Common myeloid progenitor, CD34-positive (primary cell): ENCODE measurements at regions not wholly inside any gene's neighbourhood (a gene's known extent, or its start where the extent isn't known, plus 50 kb on each side); places are given as distances from the start of the nearest gene placed in this dataset.

Source experiments
- CTCF ChIA-PET: fragments of 350-600 bp; sonication (Branson Sonifier 250); formaldehyde crosslinking; loops from one replicate; lab custom pipeline; 2021; ENCODE audit warnings: antibody characterized with exemption; lab: Charles Lee
- POLR2A ChIA-PET: fragments of 350-600 bp; sonication (Branson Sonifier 250); formaldehyde crosslinking; loops from one replicate; lab custom pipeline; 2021; ENCODE audit warnings: antibody characterized with exemption; lab: Charles Lee
- DNase-seq, 3 donors: peaks; one replicate each; pipeline versions ENCODE4 v3.0.0 to v3.0.0-alpha.2; 2013
- H3K27ac ChIP-seq, 2 experiments: 1 replicate in 1 of 2; 2 replicates in 1 of 2; pipeline ENCODE4 v1.7.0; 2013; ENCODE audit warnings: inconsistent platforms in 2 of 2, low read length in 2 of 2, mild to moderate bottlenecking in 2 of 2, low read depth in 1 of 2, moderate library complexity in 1 of 2; ENCODE audit not compliant: severe bottlenecking in 2 of 2, insufficient read depth in 1 of 2, poor library complexity in 1 of 2
- H3K27me3 ChIP-seq, 5 experiments: replicated peaks in 2 of 5; 1 replicate in 3 of 5; 2 replicates in 2 of 5; pipeline versions ENCODE4 v1.6.1 to v1.7.0; 2013; ENCODE audit warnings: low read length in 4 of 5, mild to moderate bottlenecking in 2 of 5, moderate library complexity in 2 of 5, inconsistent platforms in 1 of 5; ENCODE audit not compliant: insufficient read depth in 5 of 5, control insufficient read depth in 4 of 5
- H3K36me3 ChIP-seq, 4 experiments: 1 replicate in 2 of 4; 2 replicates in 2 of 4; pipeline versions ENCODE4 v1.6.1 to v1.7.0; 2013; ENCODE audit warnings: low read length in 3 of 4, control low read depth in 1 of 4, mild to moderate bottlenecking in 1 of 4; ENCODE audit not compliant: control insufficient read depth in 4 of 4, insufficient read depth in 4 of 4
- H3K4me1 ChIP-seq, 4 experiments: 1 replicate in 3 of 4; 2 replicates in 1 of 4; pipeline versions ENCODE4 v1.6.1 to v1.7.1; 2013; ENCODE audit warnings: low read length in 3 of 4, mild to moderate bottlenecking in 3 of 4, control low read depth in 1 of 4, inconsistent platforms in 1 of 4, moderate library complexity in 1 of 4; ENCODE audit not compliant: control insufficient read depth in 4 of 4, insufficient read depth in 4 of 4; ENCODE audit errors: control extremely low read depth in 1 of 4
- H3K4me3 ChIP-seq, 7 experiments: 1 replicate in 4 of 7; 2 replicates in 3 of 7; pipeline versions ENCODE4 v1.5.1 to v1.7.0; 2013; ENCODE audit warnings: mild to moderate bottlenecking in 7 of 7, low read length in 6 of 7, moderate library complexity in 6 of 7, inconsistent platforms in 2 of 7, low read depth in 2 of 7, control low read depth in 1 of 7; ENCODE audit not compliant: insufficient read depth in 4 of 7, control insufficient read depth in 1 of 7; ENCODE audit errors: extremely low read depth in 1 of 7
- H3K9me3 ChIP-seq, 5 experiments: 1 replicate in 4 of 5; 2 replicates in 1 of 5; pipeline versions ENCODE4 v1.6.1 to v1.7.1; 2013; ENCODE audit warnings: low read length in 4 of 5, mild to moderate bottlenecking in 2 of 5, inconsistent platforms in 1 of 5, low read depth in 1 of 5, moderate library complexity in 1 of 5; ENCODE audit not compliant: control insufficient read depth in 4 of 5, insufficient read depth in 2 of 5; ENCODE audit errors: control extremely low read depth in 1 of 5
- WGBS: methylation state at CpG from one replicate; pipeline ENCODE4 v1.1.5; 2013; ENCODE audit not compliant: insufficient coverage; 5-methylcytosine and 5-hydroxymethylcytosine counted together

- no peak overlapping the region for H3K27ac ChIP-seq
- H3K36me3 ChIP-seq = no peaks in the 10 kb centered on the region
- WGBS = 96% methylated on average over 3 of the region's 4 CpGs
- no peak overlapping the region for H3K4me3 ChIP-seq
- ChIA-PET POLR2A (no interaction called here), CTCF (no interaction called here)
- H3K27me3 ChIP-seq = peaks cover 0 to 8% (median 2%) of the 10 kb centered on the region in 5 experiments
- no peaks in the 10 kb centered on the region for H3K4me1 ChIP-seq
- DNase-seq = no peak
- H3K9me3 ChIP-seq = peaks cover 0 to 3% (median 0%) of the 10 kb centered on the region in 5 experiments
Measured at GRCh38 chr1:34359411-34359810, 182.7 kb downstream of the C1orf94 start.

GRCh38 chr1:34360574-34360973, 183.9 kb downstream of the C1orf94 start:
- Histone ChIP-seq H3K27me3 (peaks cover 0 to 8% (median 2%) of the 10 kb centered on the region in 5 experiments), H3K36me3 (no peaks in the 10 kb centered on the region), H3K9me3 (peaks cover 0 to 5% (median 0%) of the 10 kb centered on the region in 5 experiments), H3K4me3 (no peak overlapping the region), H3K27ac (no peak overlapping the region), H3K4me1 (no peaks in the 10 kb centered on the region)
- CTCF ChIA-PET = no interaction called here
- POLR2A ChIA-PET = no interaction called here
- no peak for DNase-seq
- WGBS = 96% methylated on average over 2 of the region's 3 CpGs

- CTCF ChIA-PET = no interaction called here
- no peak for DNase-seq
- Histone ChIP-seq H3K27me3 (peaks cover 0 to 6% (median 2%) of the 10 kb centered on the region in 5 experiments), H3K9me3 (peaks cover 0 to 3% (median 0%) of the 10 kb centered on the region in 5 experiments), H3K27ac (no peak overlapping the region), H3K4me1 (no peaks in the 10 kb centered on the region), H3K36me3 (no peaks in the 10 kb centered on the region), H3K4me3 (no peak overlapping the region)
- WGBS = 78% methylated on average over 3 of the region's 3 CpGs
- POLR2A ChIA-PET = no interaction called here
Measured at GRCh38 chr1:34361121-34361520, 184.4 kb downstream of the C1orf94 start.

- Histone ChIP-seq H3K4me1 (no peaks in the 10 kb centered on the region), H3K27me3 (peaks cover 0 to 5% (median 2%) of the 10 kb centered on the region in 5 experiments), H3K4me3 (no peak overlapping the region), H3K36me3 (no peaks in the 10 kb centered on the region), H3K9me3 (peaks cover 0 to 3% (median 0%) of the 10 kb centered on the region in 5 experiments), H3K27ac (no peak overlapping the region)
- ChIA-PET POLR2A (no interaction called here), CTCF (no interaction called here)
- 0% methylated on average over 1 of the region's 2 CpGs for whole genome bisulfite sequencing
- DNase-seq = no peak
Measured at GRCh38 chr1:34361781-34362357, 185.2 kb downstream of the C1orf94 start.

- WGBS = 91% methylated on average over 4 of the region's 4 CpGs
- no peak overlapping the region for H3K27ac ChIP-seq
- POLR2A ChIA-PET = no interaction called here
- H3K36me3 ChIP-seq = no peaks in the 10 kb centered on the region
- H3K4me1 ChIP-seq = no peaks in the 10 kb centered on the region
- CTCF ChIA-PET = no interaction called here
- H3K4me3 ChIP-seq = no peak overlapping the region
- DNase-seq = no peak
- peaks cover 0 to 3% (median 0%) of the 10 kb centered on the region in 5 experiments for H3K27me3 ChIP-seq
- H3K9me3 ChIP-seq = peaks cover 0 to 3% (median 0%) of the 10 kb centered on the region in 5 experiments
Measured at GRCh38 chr1:34362949-34363348, 186.2 kb downstream of the C1orf94 start.

- CTCF ChIA-PET = no interaction called here
- peaks cover 0 to 3% (median 0%) of the 10 kb centered on the region in 5 experiments for H3K9me3 ChIP-seq
- no peaks in the 10 kb centered on the region for H3K4me1 ChIP-seq
- peaks cover 0 to 2% (median 0%) of the 10 kb centered on the region in 5 experiments for H3K27me3 ChIP-seq
- DNase-seq = no peak
- POLR2A ChIA-PET = no interaction called here
- H3K4me3 ChIP-seq = no peak overlapping the region
- no peak overlapping the region for H3K27ac ChIP-seq
- H3K36me3 ChIP-seq = no peaks in the 10 kb centered on the region
Measured at GRCh38 chr1:34363447-34363846, 186.7 kb downstream of the C1orf94 start.

GRCh38 chr1:34363915-34364314, 187.2 kb downstream of the C1orf94 start:
- 71% methylated on average over 2 of the region's 4 CpGs for WGBS
- peaks cover 0 to 3% (median 0%) of the 10 kb centered on the region in 5 experiments for H3K9me3 ChIP-seq

More at GRCh38 chr1:34363915-34364314, 187.2 kb downstream of the C1orf94 start:
- no peak for DNase-seq
- Histone ChIP-seq H3K4me1 (no peaks in the 10 kb centered on the region), H3K27ac (no peak overlapping the region), H3K36me3 (no peaks in the 10 kb centered on the region), H3K27me3 (peaks cover 0 to 5% (median 0%) of the 10 kb centered on the region in 5 experiments), H3K4me3 (no peak overlapping the region)
- CTCF ChIA-PET = no interaction called here
- POLR2A ChIA-PET = no interaction called here
